H1 (cell line): ENCODE measurements at regions not wholly inside any gene's neighbourhood (a gene's known extent, or its start where the extent isn't known, plus 50 kb on each side); places are given as distances from the start of the nearest gene placed in this dataset.

Experiments
- CTCF ChIA-PET: fragments of 300-600 bp; sonication (Branson Sonifier 250); formaldehyde crosslinking; loops from one replicate; lab custom pipeline; 2021; ENCODE audit not compliant: partially characterized antibody; lab: Charles Lee
- POLR2A ChIA-PET: fragments of 300-600 bp; sonication (Branson Sonifier 250); formaldehyde crosslinking; loops from one replicate; lab custom pipeline; 2021; ENCODE audit warnings: inconsistent platforms; ENCODE audit not compliant: partially characterized antibody; lab: Charles Lee
- DNase-seq, 2 experiments: peaks; one replicate each; pipeline versions ENCODE4 v3.0.0 to v3.0.0-alpha.2; 2010 to 2022; ENCODE audit warnings: low spot score in 2 of 2, low read depth in 1 of 2, mixed read lengths in 1 of 2
- FAIRE-seq: peaks from 2 replicates; lab custom pipeline; 2011; peaks lifted over from hg19 to GRCh38; lab: Jason Lieb, UNC
- H2AFZ ChIP-seq: 2 replicates; pipeline ENCODE4 v1.8.1; 2012; ENCODE audit warnings: low read length, inconsistent platforms
- H2AK5ac ChIP-seq: 2 replicates; pipeline ENCODE4 v1.6.1; 2013; ENCODE audit warnings: low read depth, low read length
- H2BK120ac ChIP-seq: replicated peaks from 2 replicates; pipeline ENCODE3; 2013; ENCODE audit warnings: low read depth, low read length, inconsistent platforms
- H2BK12ac ChIP-seq: 2 replicates; pipeline ENCODE4 v1.6.1; 2013; ENCODE audit warnings: low read depth, low read length
- H2BK15ac ChIP-seq: 2 replicates; pipeline ENCODE4 v1.6.1; 2013; ENCODE audit warnings: low read length
- H2BK20ac ChIP-seq: 2 replicates; pipeline ENCODE4 v1.6.1; 2013; ENCODE audit warnings: low read length
- H2BK5ac ChIP-seq: 2 replicates; pipeline ENCODE4 v1.6.1; 2013; ENCODE audit warnings: low read depth, low read length
- H3K14ac ChIP-seq: 2 replicates; pipeline ENCODE4 v1.6.1; 2013; ENCODE audit warnings: inconsistent platforms; ENCODE audit not compliant: insufficient read length
- H3K18ac ChIP-seq: 2 replicates; pipeline ENCODE4 v1.6.1; 2013; ENCODE audit warnings: low read length; ENCODE audit errors: extremely low read depth
- H3K23ac ChIP-seq: 2 replicates; pipeline ENCODE4 v1.6.1; 2013; ENCODE audit warnings: inconsistent platforms; ENCODE audit not compliant: insufficient read length
- H3K23me2 ChIP-seq: 2 replicates; pipeline ENCODE4 v1.6.1; 2013; ENCODE audit warnings: low read depth, low read length
- H3K27ac ChIP-seq: 2 replicates; pipeline ENCODE4 v1.6.1; 2011; ENCODE audit warnings: low read depth, low read length, inconsistent platforms
- H3K27me3 ChIP-seq, 4 experiments: replicated peaks in 1 of 4; 1 replicate in 1 of 4; 2 replicates in 3 of 4; pipeline versions ENCODE4 v1.6.1 to v1.8.1; 2011 to 2013; ENCODE audit warnings: low read length in 3 of 4, mild to moderate bottlenecking in 3 of 4, inconsistent platforms in 2 of 4, mixed read lengths in 2 of 4, moderate library complexity in 1 of 4; ENCODE audit not compliant: control insufficient read depth in 3 of 4, insufficient read depth in 3 of 4; ENCODE audit errors: extremely low read depth in 1 of 4
- H3K36me3 ChIP-seq, 4 experiments: 2 replicates each; pipeline versions ENCODE4 v1.6.1 to v1.8.1; 2011 to 2013; ENCODE audit warnings: mild to moderate bottlenecking in 4 of 4, low read length in 3 of 4, moderate library complexity in 2 of 4, control low read depth in 1 of 4, inconsistent platforms in 1 of 4; ENCODE audit not compliant: insufficient read depth in 4 of 4, control insufficient read depth in 2 of 4
- H3K4ac ChIP-seq: replicated peaks from 2 replicates; pipeline ENCODE3; 2013; ENCODE audit warnings: low read length, low read depth, mixed read lengths, inconsistent platforms; ENCODE audit not compliant: insufficient read length
- H3K4me1 ChIP-seq, 4 experiments: replicated peaks in 1 of 4; 1 replicate in 1 of 4; 2 replicates in 3 of 4; pipeline versions ENCODE4 v1.6.1 to v1.8.1; 2011 to 2013; ENCODE audit warnings: low read length in 3 of 4, inconsistent platforms in 2 of 4, mixed read lengths in 1 of 4; ENCODE audit not compliant: insufficient read depth in 4 of 4, control insufficient read depth in 3 of 4
- H3K4me2 ChIP-seq, 2 experiments: 2 replicates each; pipeline versions ENCODE4 v1.6.1 to v1.8.1; 2011 to 2013; ENCODE audit warnings: low read depth in 2 of 2, low read length in 2 of 2, control low read depth in 1 of 2, inconsistent platforms in 1 of 2, mild to moderate bottlenecking in 1 of 2; ENCODE audit not compliant: insufficient read depth in 1 of 2
- H3K4me3 ChIP-seq, 4 experiments: fragments of 200-600, 300-600 bp in 1 of 4; sonication (generic), shearing (Covaris generic), sonication (Bioruptor Twin) in 1 of 4; 2 replicates each; pipeline versions ENCODE4 v1.5.1 to v1.8.1; 2011 to 2016; ENCODE audit warnings: low read length in 4 of 4, low read depth in 3 of 4, control low read depth in 2 of 4, inconsistent platforms in 2 of 4, mild to moderate bottlenecking in 2 of 4, mixed read lengths in 1 of 4, moderate library complexity in 1 of 4; ENCODE audit not compliant: insufficient read depth in 2 of 4; ENCODE audit errors: extremely low read depth in 1 of 4
- H3K56ac ChIP-seq: replicated peaks from 2 replicates; pipeline ENCODE3; 2013; ENCODE audit warnings: low read depth, mild to moderate bottlenecking, mixed read lengths, low read length, inconsistent platforms; ENCODE audit not compliant: insufficient read length
- H3K79me1 ChIP-seq: 2 replicates; pipeline ENCODE4 v1.6.1; 2013; ENCODE audit warnings: low read depth, low read length, control low read depth
- H3K79me2 ChIP-seq, 2 experiments: 2 replicates each; pipeline versions ENCODE4 v1.6.1 to v1.8.1; 2012 to 2013; ENCODE audit warnings: low read length in 2 of 2, mild to moderate bottlenecking in 2 of 2, inconsistent platforms in 1 of 2; ENCODE audit not compliant: insufficient read depth in 2 of 2, control insufficient read depth in 1 of 2
- H3K9ac ChIP-seq, 4 experiments: replicated peaks in 1 of 4; 1 replicate in 1 of 4; 2 replicates in 3 of 4; pipeline versions ENCODE4 v1.6.1 to v1.8.1; 2011 to 2013; ENCODE audit warnings: low read depth in 3 of 4, low read length in 3 of 4, control low read depth in 2 of 4, mild to moderate bottlenecking in 2 of 4, moderate library complexity in 2 of 4, inconsistent platforms in 1 of 4; ENCODE audit errors: extremely low read depth in 1 of 4
- H3K9me3 ChIP-seq, 2 experiments: 2 replicates each; pipeline versions ENCODE4 v1.6.1 to v1.8.1; 2012 to 2013; ENCODE audit warnings: mild to moderate bottlenecking in 2 of 2, moderate library complexity in 2 of 2, control low read depth in 1 of 2, inconsistent platforms in 1 of 2, low read depth in 1 of 2, low read length in 1 of 2, mixed read lengths in 1 of 2; ENCODE audit not compliant: insufficient read depth in 2 of 2
- H4K20me1 ChIP-seq, 2 experiments: replicated peaks in 1 of 2; 2 replicates each; pipeline versions ENCODE3 to v1.8.1; 2011 to 2013; ENCODE audit warnings: inconsistent platforms in 2 of 2, low read length in 2 of 2, mild to moderate bottlenecking in 1 of 2; ENCODE audit not compliant: insufficient read depth in 2 of 2, control insufficient read depth in 1 of 2
- H4K5ac ChIP-seq: 2 replicates; pipeline ENCODE4 v1.6.1; 2013; ENCODE audit warnings: low read length, low read depth, mixed read lengths, inconsistent platforms; ENCODE audit not compliant: insufficient read length
- H4K8ac ChIP-seq: 2 replicates; pipeline ENCODE4 v1.8.0; 2013; ENCODE audit warnings: mild to moderate bottlenecking, moderate library complexity, low read length, inconsistent platforms; ENCODE audit not compliant: insufficient read depth; ENCODE audit errors: extremely low read depth
- H4K91ac ChIP-seq: replicated peaks from 2 replicates; pipeline ENCODE3; 2013; ENCODE audit warnings: low read length, mixed read lengths, inconsistent platforms; ENCODE audit not compliant: insufficient read length
- CREB1 ChIP-seq: IDR thresholded peaks from 2 replicates; pipeline ENCODE4 v1.6.1; 2012; ENCODE audit warnings: inconsistent platforms
- GABPA ChIP-seq: IDR thresholded peaks from 2 replicates; pipeline ENCODE4 v1.6.1; 2011; ENCODE audit warnings: mild to moderate bottlenecking, low read length, moderate library complexity, borderline replicate concordance; ENCODE audit not compliant: insufficient read depth
- GTF2F1 ChIP-seq: IDR thresholded peaks from 2 replicates; pipeline ENCODE4 v1.6.1; 2012; ENCODE audit warnings: low read depth, low read length, improper control_type of control experiment, borderline replicate concordance
- KDM1A ChIP-seq: fragments of 200-600, 300-600 bp; sonication (generic); IDR thresholded peaks from 2 replicates; pipeline ENCODE4 v1.7.1; 2016; ENCODE audit warnings: mild to moderate bottlenecking, low read length, borderline replicate concordance
- TAF1 ChIP-seq: IDR thresholded peaks from 2 replicates; pipeline ENCODE4 v1.6.1; 2011; ENCODE audit warnings: mild to moderate bottlenecking, low read depth, low read length
- ZNF274 ChIP-seq: IDR thresholded peaks from 2 replicates; pipeline ENCODE4 v1.7.0; 2012; ENCODE audit warnings: low read length, borderline replicate concordance; ENCODE audit errors: extremely low read depth
- WGBS, 2 experiments: shearing (Covaris generic) in 1 of 2; methylation state at CpG; one replicate each; pipeline versions ENCODE4 v1.1.6 to v1.1.7; 2013 to 2015; ENCODE audit warnings: low lambda C conversion rate in 2 of 2, mixed read lengths in 2 of 2, inconsistent platforms in 1 of 2, low coverage in 1 of 2, missing lambda C conversion rate in 1 of 2; ENCODE audit not compliant: insufficient replicate concordance in 2 of 2, insufficient coverage in 1 of 2, insufficient read length in 1 of 2; ENCODE audit errors: extremely low coverage in 1 of 2, missing lambda C conversion rate in 1 of 2; 5-methylcytosine and 5-hydroxymethylcytosine counted together

DNA sequence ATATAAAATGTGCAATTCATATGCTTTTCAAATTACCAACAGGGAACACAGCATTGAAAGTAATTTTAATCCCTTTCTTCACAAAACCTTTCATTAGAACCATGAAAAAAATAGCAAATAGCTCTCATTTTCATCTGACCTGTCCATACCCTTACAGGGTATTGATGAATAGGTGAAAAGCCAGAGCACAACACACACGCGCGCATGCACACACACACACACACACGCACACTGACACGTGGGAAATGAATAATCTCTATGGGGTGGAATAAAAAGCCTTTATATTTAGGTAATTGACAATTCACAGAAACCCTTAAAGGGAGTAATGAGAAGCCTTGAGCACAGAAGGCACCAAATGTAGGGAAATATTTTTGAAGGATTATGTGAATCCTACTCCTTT, 76.2 kb upstream of the POU2AF2 start:
- no peak overlapping the region for H3K4me2 ChIP-seq
- no peak overlapping the region for H4K8ac ChIP-seq
- H3K79me1 ChIP-seq: no peaks in the 10 kb centered on the region
- H2AFZ ChIP-seq: no peak overlapping the region
- H3K56ac ChIP-seq: no peak overlapping the region
- no peak overlapping the region for H4K91ac ChIP-seq
- no peaks in the 10 kb centered on the region for H3K4me1 ChIP-seq
- no peaks in the 10 kb centered on the region for H3K23me2 ChIP-seq
- H2BK20ac ChIP-seq: no peak overlapping the region
- TF ChIP-seq CREB1: no peak
- TF ChIP-seq TAF1: no peak
- TF ChIP-seq ZNF274: no peak
- no peak for TF ChIP-seq GTF2F1
- no peak for TF ChIP-seq KDM1A
- no peak for TF ChIP-seq GABPA
- H3K79me2 ChIP-seq: no peaks in the 10 kb centered on the region
- DNase-seq (no peak), FAIRE-seq (no peak)
- no peak overlapping the region for H3K4ac ChIP-seq
- H3K14ac ChIP-seq: no peak overlapping the region
- ChIA-PET CTCF (no interaction called here), POLR2A (no interaction called here)
- no peaks in the 10 kb centered on the region for H3K9me3 ChIP-seq
- H2AK5ac ChIP-seq: no peak overlapping the region
- H3K27ac ChIP-seq: no peak overlapping the region
- no peak overlapping the region for H2BK5ac ChIP-seq
- no peaks in the 10 kb centered on the region for H3K27me3 ChIP-seq
- H2BK12ac ChIP-seq: no peak overlapping the region
- H3K9ac ChIP-seq: no peak overlapping the region
- no peak overlapping the region for H3K4me3 ChIP-seq
- no peak overlapping the region for H3K23ac ChIP-seq
- no peak overlapping the region for H2BK15ac ChIP-seq
- no peak overlapping the region for H2BK120ac ChIP-seq
- WGBS, 2 experiments: 96% methylated on average over 5 of the region's 5 CpGs; no CpG with 5 or more reads in 1 of the 2 experiments
- H4K5ac ChIP-seq: no peak overlapping the region
- no peak overlapping the region for H3K18ac ChIP-seq
- no peaks in the 10 kb centered on the region for H3K36me3 ChIP-seq
- no peaks in the 10 kb centered on the region for H4K20me1 ChIP-seq
